GM21619 (cell line): ENCODE measurements at regions not wholly inside any gene's neighbourhood (a gene's known extent, or its start where the extent isn't known, plus 50 kb on each side); places are given as distances from the start of the nearest gene placed in this dataset.

Experiments
- ATAC-seq: cut with Tn5 transposase; IDR thresholded peaks from one replicate; pipeline ENCODE4 v1.9.1; 2021; ENCODE audit not compliant: unreplicated experiment

GRCh38 chr21:38898422-38899096 lies 92.8 kb downstream of the ETS2 start:
- no peak for ATAC-seq

- ATAC-seq = no peak
These were observed 92.0 kb downstream of the ETS2 start for GRCh38 chr21:38897532-38898421.

GRCh38 chr21:38894899-38895298 lies 89.2 kb downstream of the ETS2 start:
- ATAC-seq = no peak

GRCh38 chr21:38888991-38889561 lies 83.3 kb downstream of the ETS2 start:
- ATAC-seq = no peak

- ATAC-seq = no peak
These were observed 82.0 kb downstream of the ETS2 start for GRCh38 chr21:38887749-38888148.

GRCh38 chr21:38887062-38887686 lies 81.4 kb downstream of the ETS2 start:
- no peak for ATAC-seq

- ATAC-seq = no peak
These were observed 80.2 kb downstream of the ETS2 start for GRCh38 chr21:38885909-38886308.

- ATAC-seq = no peak
These were observed 78.7 kb downstream of the ETS2 start for GRCh38 chr21:38884440-38884839.

GRCh38 chr21:38883142-38883541 lies 77.4 kb downstream of the ETS2 start:
- ATAC-seq = no peak

- no peak for ATAC-seq
These were observed 75.4 kb downstream of the ETS2 start for GRCh38 chr21:38881131-38881530.

- no peak for ATAC-seq
These were observed 74.8 kb downstream of the ETS2 start for GRCh38 chr21:38880577-38880966.

GRCh38 chr21:38879912-38880576 lies 74.3 kb downstream of the ETS2 start:
- no peak for ATAC-seq

GRCh38 chr21:38878379-38879179 lies 72.8 kb downstream of the ETS2 start:
- no peak for ATAC-seq

- no peak for ATAC-seq
These were observed 70.2 kb downstream of the ETS2 start for GRCh38 chr21:38875694-38876492.
